Cardiac septum (tissue), 1 donor: ENCODE measurements at regions not wholly inside any gene's neighbourhood (a gene's known extent, or its start where the extent isn't known, plus 50 kb on each side); places are given as distances from the start of the nearest gene placed in this dataset.

Experiments
- DNase-seq: peaks from one replicate; pipeline ENCODE4 v3.0.0-alpha.2; 2020; ENCODE audit warnings: low spot score
- intact Hi-C: fragments of 100-400 bp; cut with DNase I; formaldehyde crosslinking; loops from one replicate; pipeline ENCODE4 v1.14.0; 2022
- donor health status: DM: no; HTN: no; CAD: no.

- intact Hi-C loops: no loop called here
- no peak for DNase-seq
Observed at GRCh38 chr6:142551274-142551811, 249.5 kb downstream of the ADGRG6 start.

GRCh38 chr6:142558786-142559185 is 257.0 kb downstream of the ADGRG6 start:
- intact Hi-C loops: no loop called here
- no peak for DNase-seq

- intact Hi-C loops: no loop called here
Observed at GRCh38 chr6:142561511-142562265, 259.9 kb downstream of the ADGRG6 start.

GRCh38 chr6:142562865-142563264 is 261.1 kb downstream of the ADGRG6 start:
- intact Hi-C loops: no loop called here
- no peak for DNase-seq

More at GRCh38 chr6:142561511-142562265, 259.9 kb downstream of the ADGRG6 start:
- DNase-seq: no peak

- intact Hi-C loops: no loop called here
- no peak for DNase-seq
Observed at GRCh38 chr6:142566628-142567396, 265.0 kb downstream of the ADGRG6 start.

- intact Hi-C loops: no loop called here
- no peak for DNase-seq
Observed at GRCh38 chr6:142567461-142567860, 265.7 kb downstream of the ADGRG6 start.

GRCh38 chr6:142568857-142569597 is 267.2 kb downstream of the ADGRG6 start:
- DNase-seq: no peak
- intact Hi-C loops: no loop called here

GRCh38 chr6:142569676-142570075 is 267.9 kb downstream of the ADGRG6 start:
- intact Hi-C loops: no loop called here
- no peak for DNase-seq

GRCh38 chr6:142570221-142570671 is 268.4 kb downstream of the ADGRG6 start:
- DNase-seq: no peak
- intact Hi-C loops: no loop called here

GRCh38 chr6:142592876-142593275 is 291.1 kb downstream of the ADGRG6 start:
- intact Hi-C loops: no loop called here
- DNase-seq: no peak

- intact Hi-C loops: no loop called here
- DNase-seq: no peak
Observed at GRCh38 chr6:142597836-142598235, 296.0 kb downstream of the ADGRG6 start.

GRCh38 chr6:142601427-142601826 is 299.6 kb downstream of the ADGRG6 start:
- DNase-seq: no peak
- intact Hi-C loops: no loop called here

- no peak for DNase-seq
- intact Hi-C loops: no loop called here
Observed at GRCh38 chr6:142602972-142603371, 301.2 kb downstream of the ADGRG6 start.

GRCh38 chr6:142605922-142606485 is 304.2 kb downstream of the ADGRG6 start:
- no peak for DNase-seq
- intact Hi-C loops: no loop called here

GRCh38 chr6:142612956-142613355 is 311.1 kb downstream of the ADGRG6 start:
- DNase-seq: no peak
- intact Hi-C loops: no loop called here

- intact Hi-C loops: no loop called here
- no peak for DNase-seq
Observed at GRCh38 chr6:142613981-142614380, 312.2 kb downstream of the ADGRG6 start.

- intact Hi-C loops: no loop called here
- no peak for DNase-seq
Observed at GRCh38 chr6:142617158-142617557, 315.4 kb downstream of the ADGRG6 start.

GRCh38 chr6:142621822-142622221 is 320.0 kb downstream of the ADGRG6 start:
- intact Hi-C loops: no loop called here
- DNase-seq: no peak

- DNase-seq: no peak
- intact Hi-C loops: no loop called here
Observed at GRCh38 chr6:142624978-142625715, 319.8 kb downstream of the HIVEP2 start.
